Central memory CD8-positive, alpha-beta T cell (primary cell): ENCODE measurements at regions not wholly inside any gene's neighbourhood (a gene's known extent, or its start where the extent isn't known, plus 50 kb on each side); places are given as distances from the start of the nearest gene placed in this dataset.
"Not testable (repeated sequence)": the region's sequence is repeated elsewhere in the genome, so short reads cannot be mapped to it uniquely, and the experiment has no call there.

Experiments used
- ATAC-seq: fragments of 150-1000 bp; cut with Tn5 transposase; replicated peaks from 2 replicates; pipeline ENCODE4 v1.10.0; 2022; ENCODE audit warnings: mild to moderate bottlenecking, moderate FRiP score, moderate number of reproducible peaks; ENCODE audit not compliant: poor library complexity, severe bottlenecking; ENCODE audit errors: extremely low read depth
- DNase-seq, 2 donors: peaks; one replicate each; pipeline ENCODE4 v3.0.0; 2021; ENCODE audit warnings: low spot score in 2 of 2
- H3K27ac Mint-ChIP-seq: one replicate; pipeline ENCODE4 v1.8.0; 2022; ENCODE audit warnings: low read depth, mild to moderate bottlenecking, moderate library complexity, mixed read lengths
- H3K27me3 Mint-ChIP-seq: one replicate; pipeline ENCODE4 v1.8.0; 2022; ENCODE audit warnings: mixed read lengths
- H3K36me3 Mint-ChIP-seq: one replicate; pipeline ENCODE4 v1.8.0; 2022; ENCODE audit warnings: mild to moderate bottlenecking, moderate library complexity, mixed read lengths; ENCODE audit not compliant: insufficient read depth
- H3K4me1 Mint-ChIP-seq: one replicate; pipeline ENCODE4 v1.8.0; 2022; ENCODE audit warnings: mixed read lengths
- H3K4me3 Mint-ChIP-seq: one replicate; pipeline ENCODE4 v1.8.0; 2022; ENCODE audit warnings: mild to moderate bottlenecking, moderate library complexity, mixed read lengths
- H3K9me3 Mint-ChIP-seq: one replicate; pipeline ENCODE4 v1.8.0; 2022; ENCODE audit warnings: mixed read lengths

GRCh38 chr7:125871431-125871830 lies 941.8 kb upstream of the POT1 start:
- Mint-ChIP-seq H3K27me3 (no peaks in the 10 kb centered on the region), H3K9me3 (peaks cover 23% of the 10 kb centered on the region), H3K4me1 (no peaks in the 10 kb centered on the region), H3K36me3 (no peaks in the 10 kb centered on the region), H3K27ac (no peak overlapping the region), H3K4me3 (no peak overlapping the region)
- no peak for ATAC-seq
- DNase-seq: no peak

GRCh38 chr7:125857606-125858005 lies 928.0 kb upstream of the POT1 start:
- no peaks in the 10 kb centered on the region for H3K27me3 Mint-ChIP-seq
- no peak for DNase-seq
- H3K9me3 Mint-ChIP-seq: peaks cover 18% of the 10 kb centered on the region
- H3K4me3 Mint-ChIP-seq: no peak overlapping the region
- no peak overlapping the region for H3K27ac Mint-ChIP-seq
- H3K4me1 Mint-ChIP-seq: no peaks in the 10 kb centered on the region
- no peak for ATAC-seq
- peaks cover 2% of the 10 kb centered on the region for H3K36me3 Mint-ChIP-seq

- ATAC-seq (no peak), DNase-seq (no peak)
- H3K27me3 Mint-ChIP-seq: no peaks in the 10 kb centered on the region
- peaks cover 40% of the 10 kb centered on the region for H3K9me3 Mint-ChIP-seq
- no peak overlapping the region for H3K27ac Mint-ChIP-seq
- H3K4me1 Mint-ChIP-seq: no peaks in the 10 kb centered on the region
- no peaks in the 10 kb centered on the region for H3K36me3 Mint-ChIP-seq
- no peak overlapping the region for H3K4me3 Mint-ChIP-seq
These were observed 918.5 kb upstream of the POT1 start for GRCh38 chr7:125848157-125848556.

- Mint-ChIP-seq H3K27ac (no peak overlapping the region), H3K4me3 (no peak overlapping the region), H3K27me3 (no peaks in the 10 kb centered on the region), H3K36me3 (no peaks in the 10 kb centered on the region), H3K4me1 (no peaks in the 10 kb centered on the region), H3K9me3 (peaks cover 40% of the 10 kb centered on the region)
- no peak for ATAC-seq
- DNase-seq: no peak
These were observed 918.1 kb upstream of the POT1 start for GRCh38 chr7:125847692-125848091.

GRCh38 chr7:125847055-125847454 lies 917.4 kb upstream of the POT1 start:
- ATAC-seq (no peak), DNase-seq (no peak)
- no peak overlapping the region for H3K27ac Mint-ChIP-seq
- H3K27me3 Mint-ChIP-seq: no peaks in the 10 kb centered on the region
- no peaks in the 10 kb centered on the region for H3K4me1 Mint-ChIP-seq
- peaks cover 35% of the 10 kb centered on the region for H3K9me3 Mint-ChIP-seq
- no peak overlapping the region for H3K4me3 Mint-ChIP-seq
- H3K36me3 Mint-ChIP-seq: no peaks in the 10 kb centered on the region

GRCh38 chr7:125845686-125846085 lies 916.1 kb upstream of the POT1 start:
- Mint-ChIP-seq H3K4me1 (no peaks in the 10 kb centered on the region), H3K27me3 (no peaks in the 10 kb centered on the region), H3K4me3 (no peak overlapping the region), H3K27ac (no peak overlapping the region), H3K9me3 (peaks cover 35% of the 10 kb centered on the region), H3K36me3 (no peaks in the 10 kb centered on the region)
- DNase-seq (no peak), ATAC-seq (no peak)

- no peak overlapping the region for H3K27ac Mint-ChIP-seq
- no peaks in the 10 kb centered on the region for H3K4me1 Mint-ChIP-seq
- ATAC-seq: no peak
- peaks cover 27% of the 10 kb centered on the region for H3K9me3 Mint-ChIP-seq
- no peaks in the 10 kb centered on the region for H3K27me3 Mint-ChIP-seq
- no peak overlapping the region for H3K4me3 Mint-ChIP-seq
- DNase-seq: no peak
- H3K36me3 Mint-ChIP-seq: no peaks in the 10 kb centered on the region
These were observed 904.8 kb upstream of the POT1 start for GRCh38 chr7:125834421-125834820.

- Mint-ChIP-seq H3K9me3 (peaks cover 30% of the 10 kb centered on the region), H3K27ac (no peak overlapping the region), H3K4me1 (no peaks in the 10 kb centered on the region), H3K27me3 (no peaks in the 10 kb centered on the region), H3K4me3 (no peak overlapping the region), H3K36me3 (no peaks in the 10 kb centered on the region)
- DNase-seq (no peak), ATAC-seq (no peak)
These were observed 904.2 kb upstream of the POT1 start for GRCh38 chr7:125833839-125834238.

- Mint-ChIP-seq H3K4me3 (no peak overlapping the region), H3K36me3 (no peaks in the 10 kb centered on the region), H3K27me3 (no peaks in the 10 kb centered on the region), H3K4me1 (no peaks in the 10 kb centered on the region), H3K27ac (no peak overlapping the region), H3K9me3 (peaks cover 39% of the 10 kb centered on the region)
- DNase-seq (no peak), ATAC-seq (no peak)
These were observed 901.1 kb upstream of the POT1 start for GRCh38 chr7:125830743-125831142.

- ATAC-seq (no peak), DNase-seq (no peak)
- H3K27ac Mint-ChIP-seq: no peak overlapping the region
- H3K9me3 Mint-ChIP-seq: peaks cover 37% of the 10 kb centered on the region
- no peaks in the 10 kb centered on the region for H3K4me1 Mint-ChIP-seq
- no peaks in the 10 kb centered on the region for H3K27me3 Mint-ChIP-seq
- H3K4me3 Mint-ChIP-seq: no peak overlapping the region
- H3K36me3 Mint-ChIP-seq: no peaks in the 10 kb centered on the region
These were observed 898.6 kb upstream of the POT1 start for GRCh38 chr7:125828153-125828700.

- Mint-ChIP-seq H3K36me3 (no peaks in the 10 kb centered on the region), H3K9me3 (peaks cover 28% of the 10 kb centered on the region), H3K4me1 (no peaks in the 10 kb centered on the region), H3K27ac (no peak overlapping the region), H3K27me3 (no peaks in the 10 kb centered on the region), H3K4me3 (no peak overlapping the region)
- DNase-seq (no peak), ATAC-seq (no peak)
These were observed 893.9 kb upstream of the POT1 start for GRCh38 chr7:125823538-125823937.

GRCh38 chr7:125820495-125820894 lies 890.9 kb upstream of the POT1 start:
- ATAC-seq: no peak
- H3K9me3 Mint-ChIP-seq: peaks cover 24% of the 10 kb centered on the region
- H3K27ac Mint-ChIP-seq: no peak overlapping the region

GRCh38 chr7:125814100-125814499 lies 884.5 kb upstream of the POT1 start:
- Mint-ChIP-seq H3K27me3 (no peaks in the 10 kb centered on the region), H3K27ac (no peak overlapping the region), H3K4me1 (no peaks in the 10 kb centered on the region), H3K36me3 (no peaks in the 10 kb centered on the region), H3K4me3 (no peak overlapping the region), H3K9me3 (peaks cover 9% of the 10 kb centered on the region)
- DNase-seq (no peak), ATAC-seq (no peak)

More at GRCh38 chr7:125820495-125820894, 890.9 kb upstream of the POT1 start:
- no peaks in the 10 kb centered on the region for H3K27me3 Mint-ChIP-seq
- H3K4me1 Mint-ChIP-seq: no peaks in the 10 kb centered on the region
- H3K36me3 Mint-ChIP-seq: no peaks in the 10 kb centered on the region
- no peak overlapping the region for H3K4me3 Mint-ChIP-seq
- DNase-seq: no peak

- not testable (repeated sequence) for H3K4me1 Mint-ChIP-seq, H3K27me3 Mint-ChIP-seq, H3K27ac Mint-ChIP-seq, DNase-seq, ATAC-seq, H3K36me3 Mint-ChIP-seq, H3K4me3 Mint-ChIP-seq
- H3K9me3 Mint-ChIP-seq: peaks cover 30% of the 10 kb centered on the region
These were observed 876.9 kb upstream of the POT1 start for GRCh38 chr7:125806491-125806890.
